HG03196 (cell line): ENCODE measurements at regions not wholly inside any gene's neighbourhood (a gene's known extent, or its start where the extent isn't known, plus 50 kb on each side); places are given as distances from the start of the nearest gene placed in this dataset.

Experiments used
- ATAC-seq: cut with Tn5 transposase; IDR thresholded peaks from one replicate; pipeline ENCODE4 v1.9.1; 2021; ENCODE audit not compliant: unreplicated experiment

DNA sequence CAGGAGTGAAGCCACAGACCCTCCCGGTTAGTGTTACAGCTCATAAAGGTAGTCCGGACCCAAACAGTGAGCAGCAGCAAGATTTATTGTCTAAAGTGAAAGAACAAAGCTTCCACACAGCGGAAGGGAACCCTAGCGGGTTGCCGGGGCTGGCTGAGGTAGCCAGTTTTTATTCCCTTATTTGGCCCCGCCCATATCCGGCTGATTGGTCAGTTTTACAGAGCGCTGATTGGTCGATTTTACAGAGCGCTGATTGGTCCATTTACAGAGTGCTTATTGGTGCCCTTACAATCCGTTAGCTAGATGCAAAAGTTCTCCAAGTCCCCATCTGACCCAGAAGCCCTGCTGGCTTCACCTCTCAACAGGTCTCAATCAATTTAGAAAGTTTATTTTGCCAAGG is 126.0 kb upstream of the RFC3 start:
- no peak for ATAC-seq

DNA sequence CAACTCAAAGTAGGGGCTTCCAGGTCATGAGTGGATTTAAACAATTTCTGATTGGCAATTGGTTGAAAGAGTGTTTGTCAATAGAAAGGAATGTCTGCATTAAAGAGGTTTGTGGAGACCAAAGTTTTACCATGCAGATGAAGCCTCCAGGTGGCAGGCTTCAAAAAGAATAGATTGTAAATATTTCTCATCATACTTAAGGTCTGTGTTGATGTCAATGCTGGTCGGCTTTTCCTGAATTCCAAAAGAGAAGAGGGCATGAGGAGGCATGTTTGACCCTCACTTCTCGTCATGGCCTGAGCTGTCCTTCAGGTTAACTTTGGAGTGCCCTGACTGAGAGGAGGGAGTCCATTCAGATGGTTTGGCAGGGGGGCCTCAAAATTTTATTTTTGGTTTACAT is 125.4 kb upstream of the RFC3 start:
- no peak for ATAC-seq

GRCh38 chr13:33694546-33694945 is 123.4 kb upstream of the RFC3 start:
- no peak for ATAC-seq

DNA sequence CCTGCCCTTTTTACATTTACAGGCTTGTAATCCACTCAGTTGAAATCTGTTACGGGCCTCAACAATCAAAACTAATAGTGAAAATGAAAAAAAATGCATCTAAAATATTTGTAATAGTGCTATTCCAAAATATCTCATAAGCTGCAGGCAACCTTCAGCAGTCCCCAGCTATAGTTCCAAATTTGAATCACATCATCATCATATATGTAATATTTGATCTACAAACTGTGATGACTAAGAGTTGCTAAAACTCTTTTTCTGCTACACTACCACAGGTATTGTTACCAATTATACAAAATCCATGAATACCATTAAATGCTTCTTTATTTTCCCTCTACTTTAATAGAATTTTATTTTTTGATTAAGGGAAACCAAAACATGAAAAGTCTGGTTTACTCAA is 121.4 kb upstream of the RFC3 start:
- ATAC-seq: no peak

DNA sequence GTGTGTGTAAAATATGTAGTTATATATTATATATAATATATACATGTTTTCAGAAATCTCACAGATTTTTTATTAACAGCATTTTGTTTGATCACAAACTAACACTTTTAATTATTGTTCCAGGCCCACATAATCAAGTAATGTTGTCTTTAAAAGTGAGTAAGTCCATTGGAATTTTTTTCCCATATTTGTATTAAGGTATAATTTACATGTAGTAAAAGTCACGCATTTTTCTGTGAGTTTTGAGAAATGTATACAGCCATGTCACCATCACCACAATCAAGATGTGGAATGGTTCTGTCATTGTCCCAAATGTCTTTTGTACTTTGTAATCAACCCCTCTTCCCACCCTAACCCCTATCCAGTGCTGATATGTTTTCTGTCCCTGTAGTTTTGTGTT is 120.0 kb upstream of the RFC3 start:
- no peak for ATAC-seq

- ATAC-seq: no peak
These were observed 110.5 kb upstream of the RFC3 start for GRCh38 chr13:33707449-33707848.

- no peak for ATAC-seq
These were observed 107.0 kb upstream of the RFC3 start for GRCh38 chr13:33710924-33711323.

DNA sequence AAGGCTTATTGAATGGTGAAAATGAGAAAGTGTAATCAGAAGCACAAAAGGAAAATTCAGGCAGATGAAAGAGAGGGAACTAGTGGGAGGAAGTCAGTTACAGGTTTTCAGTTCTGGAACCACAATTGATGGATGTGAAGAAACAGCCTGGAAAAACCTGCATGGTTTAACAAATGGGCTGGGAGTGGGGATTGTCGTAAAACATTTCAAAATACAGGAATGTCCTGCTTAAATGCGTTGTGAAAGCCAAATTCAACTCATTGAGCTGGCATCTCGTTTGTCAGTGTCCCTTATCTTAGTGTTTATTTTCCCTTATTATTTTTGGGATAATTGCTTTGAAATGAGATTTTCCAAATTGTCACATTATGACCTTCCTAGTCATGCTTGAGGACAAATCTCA is 106.5 kb upstream of the RFC3 start:
- no peak for ATAC-seq

GRCh38 chr13:33717775-33718174 is 100.2 kb upstream of the RFC3 start:
- ATAC-seq: no peak

GRCh38 chr13:33721724-33722123 is 96.2 kb upstream of the RFC3 start:
- no peak for ATAC-seq

GRCh38 chr13:33722216-33722915 is 95.6 kb upstream of the RFC3 start:
- ATAC-seq: no peak

DNA sequence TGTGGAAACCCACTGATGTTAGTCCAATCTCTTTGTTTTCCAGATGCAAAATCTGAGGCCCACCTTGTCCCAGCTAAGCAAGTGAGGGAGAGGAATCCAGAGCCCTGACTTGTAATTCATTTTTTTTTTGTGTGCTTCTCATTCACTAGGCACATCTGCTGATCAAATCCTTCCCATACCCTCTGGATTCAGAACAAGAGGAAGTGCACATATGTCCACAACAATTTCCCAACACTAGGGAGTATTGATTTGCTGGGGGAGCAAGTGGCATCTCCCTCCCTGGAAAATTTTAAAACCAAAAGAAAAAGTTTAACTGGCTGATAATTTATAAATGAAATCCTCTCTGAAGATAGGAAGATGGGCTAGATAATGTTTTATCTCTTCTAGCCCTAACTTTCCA is 94.6 kb upstream of the RFC3 start:
- no peak for ATAC-seq

DNA sequence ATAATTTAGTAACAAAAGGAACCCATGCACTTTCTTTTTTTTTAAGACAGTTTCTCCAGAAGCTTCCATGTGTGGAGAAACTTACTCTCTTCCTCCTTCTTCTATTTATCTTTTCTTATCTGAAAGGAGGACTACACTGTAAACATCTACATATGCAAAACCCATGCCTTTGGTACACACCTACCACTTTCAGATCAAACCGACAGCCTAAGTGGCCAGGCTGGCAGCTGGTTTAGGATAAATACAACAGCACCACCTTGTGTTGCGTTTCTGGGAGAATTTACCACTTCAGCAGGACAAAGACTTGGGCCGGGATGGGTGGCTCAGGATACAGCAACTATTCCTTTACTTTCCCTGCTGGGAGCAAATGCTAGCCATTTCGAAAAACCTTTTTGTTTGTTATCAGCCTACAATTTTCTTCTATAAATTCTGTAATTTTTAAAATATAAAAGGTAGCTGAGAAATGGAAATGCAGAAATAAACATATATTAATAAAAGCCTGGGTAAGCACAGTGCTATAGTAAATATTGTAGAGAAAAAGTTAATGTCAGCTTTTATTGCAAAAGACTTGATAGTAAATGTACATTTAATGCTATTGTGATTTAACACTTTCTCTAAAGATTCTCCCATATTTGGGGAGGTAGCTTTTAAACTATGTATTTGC is 94.0 kb upstream of the RFC3 start:
- ATAC-seq: peak; percentile 58

DNA sequence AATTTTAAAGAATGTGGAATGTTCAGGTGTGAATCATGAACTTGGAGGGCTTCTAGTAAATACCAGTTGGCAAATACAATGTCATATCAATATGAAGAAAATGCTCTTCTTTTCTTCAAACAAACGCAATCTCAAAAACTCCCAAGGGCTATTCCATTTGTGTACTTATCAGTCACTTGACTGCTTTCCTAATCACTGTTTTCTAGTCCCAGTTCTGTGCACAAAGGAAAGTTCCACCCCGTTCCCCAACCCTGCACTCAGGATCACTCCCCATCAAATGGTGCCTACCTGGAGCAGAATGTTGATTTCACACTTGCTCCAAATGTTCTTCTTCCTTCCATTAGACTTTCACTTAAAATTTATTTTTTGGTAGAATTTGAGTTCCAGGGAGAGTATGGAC is 92.6 kb upstream of the RFC3 start:
- no peak for ATAC-seq

GRCh38 chr13:33727297-33728083 is 90.5 kb upstream of the RFC3 start:
- ATAC-seq: no peak

- ATAC-seq: peak; percentile 80
These were observed 89.5 kb upstream of the RFC3 start for GRCh38 chr13:33728271-33729037.

- no peak for ATAC-seq
These were observed 87.8 kb upstream of the RFC3 start for GRCh38 chr13:33730147-33730546.

GRCh38 chr13:33730619-33731018 is 87.3 kb upstream of the RFC3 start:
- ATAC-seq: no peak

GRCh38 chr13:33735276-33735675 is 82.7 kb upstream of the RFC3 start:
- no peak for ATAC-seq

DNA sequence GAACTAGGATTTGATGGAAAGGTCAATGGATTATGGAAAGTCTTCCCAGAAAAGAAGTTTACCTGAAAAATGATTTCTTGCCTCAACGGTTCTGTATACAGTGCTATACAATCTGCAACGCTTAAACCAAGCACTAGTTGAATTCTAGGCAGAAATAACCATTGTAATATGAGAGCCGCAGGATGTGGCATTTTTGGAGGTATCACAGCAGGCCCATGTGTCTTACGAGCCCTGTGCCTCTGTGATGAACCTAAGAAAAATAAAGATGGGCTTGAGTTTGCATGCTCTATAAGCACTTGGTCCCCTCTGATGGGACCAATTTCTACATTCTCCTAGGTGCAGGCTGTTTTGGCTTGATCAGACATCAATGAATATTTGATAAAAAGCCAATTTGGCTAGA is 78.7 kb upstream of the RFC3 start:
- no peak for ATAC-seq

GRCh38 chr13:33740134-33740538 is 77.8 kb upstream of the RFC3 start:
- ATAC-seq: no peak
